ENCODE measurements at regions not wholly inside any gene's neighbourhood (a gene's known extent, or its start where the extent isn't known, plus 50 kb on each side); places are given as distances from the start of the nearest gene placed in this dataset.

DNA sequence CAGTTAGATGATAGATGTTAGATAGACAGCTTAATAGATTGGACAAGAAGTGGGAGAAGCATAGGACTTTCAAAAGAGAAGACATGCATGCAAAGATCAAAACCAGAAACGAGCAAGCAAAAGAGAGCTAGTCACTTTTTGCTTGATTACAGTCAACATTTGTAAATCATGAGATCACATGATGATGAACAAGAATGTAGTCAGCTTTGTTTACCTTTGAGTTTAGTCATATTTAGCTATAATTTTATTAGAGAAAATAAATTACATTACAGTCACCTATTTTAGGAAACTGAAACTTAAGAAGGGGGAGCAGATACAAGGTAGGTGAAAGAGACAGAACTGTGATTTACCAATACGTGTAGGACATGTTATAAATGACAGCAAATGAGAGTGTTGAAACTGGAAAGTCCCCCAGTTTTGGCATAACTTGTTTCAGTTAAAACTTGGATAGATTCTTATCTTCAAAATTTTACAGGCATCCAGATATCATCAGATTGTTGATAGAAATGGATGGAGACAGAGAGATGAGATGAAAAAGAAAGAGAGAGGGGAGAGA lies 1083.1 kb upstream of the PCDH10 start:
- H3K4me3 ChIP-seq (ENCODE audit: low read length) = no peak overlapping the region
- TF ChIP-seq MXI1 (conservative IDR thresholded peaks at IDR 0.05; ENCODE audit: poor library complexity, severe bottlenecking) (no peak), RAD21 (conservative IDR thresholded peaks at IDR 0.05) (no peak), TAF1 (IDR thresholded peaks at IDR 0.05; ENCODE audit: low read depth) (no peak), EP300 (conservative IDR thresholded peaks at IDR 0.05; ENCODE audit: poor library complexity, severe bottlenecking) (no peak), POLR2AphosphoS5 (IDR thresholded peaks at IDR 0.05) (no peak), SMC3 (conservative IDR thresholded peaks at IDR 0.05; ENCODE audit: poor library complexity) (no peak), EZH2 (IDR thresholded peaks at IDR 0.05; ENCODE audit: borderline replicate concordance, insufficient read depth, low read length, poor library complexity, severe bottlenecking) (no peak)
- TF ChIP-seq, protein P1, sequence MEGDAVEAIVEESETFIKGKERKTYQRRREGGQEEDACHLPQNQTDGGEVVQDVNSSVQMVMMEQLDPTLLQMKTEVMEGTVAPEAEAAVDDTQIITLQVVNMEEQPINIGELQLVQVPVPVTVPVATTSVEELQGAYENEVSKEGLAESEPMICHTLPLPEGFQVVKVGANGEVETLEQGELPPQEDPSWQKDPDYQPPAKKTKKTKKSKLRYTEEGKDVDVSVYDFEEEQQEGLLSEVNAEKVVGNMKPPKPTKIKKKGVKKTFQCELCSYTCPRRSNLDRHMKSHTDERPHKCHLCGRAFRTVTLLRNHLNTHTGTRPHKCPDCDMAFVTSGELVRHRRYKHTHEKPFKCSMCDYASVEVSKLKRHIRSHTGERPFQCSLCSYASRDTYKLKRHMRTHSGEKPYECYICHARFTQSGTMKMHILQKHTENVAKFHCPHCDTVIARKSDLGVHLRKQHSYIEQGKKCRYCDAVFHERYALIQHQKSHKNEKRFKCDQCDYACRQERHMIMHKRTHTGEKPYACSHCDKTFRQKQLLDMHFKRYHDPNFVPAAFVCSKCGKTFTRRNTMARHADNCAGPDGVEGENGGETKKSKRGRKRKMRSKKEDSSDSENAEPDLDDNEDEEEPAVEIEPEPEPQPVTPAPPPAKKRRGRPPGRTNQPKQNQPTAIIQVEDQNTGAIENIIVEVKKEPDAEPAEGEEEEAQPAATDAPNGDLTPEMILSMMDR (IDR thresholded peaks at IDR 0.05; ENCODE audit: poor library complexity, severe bottlenecking) = no peak
- TF ChIP-seq, protein P2, sequence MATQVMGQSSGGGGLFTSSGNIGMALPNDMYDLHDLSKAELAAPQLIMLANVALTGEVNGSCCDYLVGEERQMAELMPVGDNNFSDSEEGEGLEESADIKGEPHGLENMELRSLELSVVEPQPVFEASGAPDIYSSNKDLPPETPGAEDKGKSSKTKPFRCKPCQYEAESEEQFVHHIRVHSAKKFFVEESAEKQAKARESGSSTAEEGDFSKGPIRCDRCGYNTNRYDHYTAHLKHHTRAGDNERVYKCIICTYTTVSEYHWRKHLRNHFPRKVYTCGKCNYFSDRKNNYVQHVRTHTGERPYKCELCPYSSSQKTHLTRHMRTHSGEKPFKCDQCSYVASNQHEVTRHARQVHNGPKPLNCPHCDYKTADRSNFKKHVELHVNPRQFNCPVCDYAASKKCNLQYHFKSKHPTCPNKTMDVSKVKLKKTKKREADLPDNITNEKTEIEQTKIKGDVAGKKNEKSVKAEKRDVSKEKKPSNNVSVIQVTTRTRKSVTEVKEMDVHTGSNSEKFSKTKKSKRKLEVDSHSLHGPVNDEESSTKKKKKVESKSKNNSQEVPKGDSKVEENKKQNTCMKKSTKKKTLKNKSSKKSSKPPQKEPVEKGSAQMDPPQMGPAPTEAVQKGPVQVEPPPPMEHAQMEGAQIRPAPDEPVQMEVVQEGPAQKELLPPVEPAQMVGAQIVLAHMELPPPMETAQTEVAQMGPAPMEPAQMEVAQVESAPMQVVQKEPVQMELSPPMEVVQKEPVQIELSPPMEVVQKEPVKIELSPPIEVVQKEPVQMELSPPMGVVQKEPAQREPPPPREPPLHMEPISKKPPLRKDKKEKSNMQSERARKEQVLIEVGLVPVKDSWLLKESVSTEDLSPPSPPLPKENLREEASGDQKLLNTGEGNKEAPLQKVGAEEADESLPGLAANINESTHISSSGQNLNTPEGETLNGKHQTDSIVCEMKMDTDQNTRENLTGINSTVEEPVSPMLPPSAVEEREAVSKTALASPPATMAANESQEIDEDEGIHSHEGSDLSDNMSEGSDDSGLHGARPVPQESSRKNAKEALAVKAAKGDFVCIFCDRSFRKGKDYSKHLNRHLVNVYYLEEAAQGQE (IDR thresholded peaks at IDR 0.05; ENCODE audit: borderline replicate concordance) = no peak
- no peaks in the 10 kb centered on the region for H3K79me2 ChIP-seq (replicated peaks; ENCODE audit: insufficient read depth, low read length)
- no peaks in the 10 kb centered on the region for H3F3A ChIP-seq (ENCODE audit: insufficient read depth, low read length, poor library complexity, severe bottlenecking)
- H3K9ac ChIP-seq (ENCODE audit: low read length) = no peak overlapping the region
- H2AFZ ChIP-seq (ENCODE audit: low read depth, low read length) = no peak overlapping the region
- no peaks in the 10 kb centered on the region for H4K20me1 ChIP-seq (ENCODE audit: insufficient read depth)
- no peaks in the 10 kb centered on the region for H3K27me3 ChIP-seq (ENCODE audit: insufficient read depth, low read depth, low read length)
- H3K36me3 ChIP-seq (ENCODE audit: insufficient read depth, low read length) = no peaks in the 10 kb centered on the region
- H3K4me2 ChIP-seq (ENCODE audit: low read length) = no peak overlapping the region
- no peaks in the 10 kb centered on the region for H3K9me2 ChIP-seq (ENCODE audit: insufficient read depth, low read length)
- no peaks in the 10 kb centered on the region for H3K9me3 ChIP-seq (ENCODE audit: low read length)
- H3K27ac ChIP-seq (ENCODE audit: low read length) = no peak overlapping the region

DNA sequence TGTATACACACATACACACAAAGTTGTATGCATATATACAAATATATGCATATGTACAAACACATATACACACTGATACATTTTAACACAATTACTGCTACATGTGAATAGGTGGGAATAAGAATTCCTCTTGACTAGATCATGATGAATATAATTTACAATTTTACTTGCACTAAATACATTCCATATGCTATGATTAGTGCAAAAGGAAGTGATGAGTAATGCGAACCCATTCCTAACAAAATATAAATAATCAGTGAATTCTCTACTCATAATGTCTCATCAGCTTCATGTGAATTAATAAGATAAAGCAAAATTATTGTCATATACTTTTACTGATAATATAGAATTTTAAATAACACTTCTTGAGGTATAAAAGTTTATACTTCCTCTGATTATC lies 1077.3 kb upstream of the PCDH10 start:
- Histone ChIP-seq H2AFZ (ENCODE audit: low read depth, low read length) (no peak overlapping the region), H3K4me2 (ENCODE audit: low read length) (no peak overlapping the region), H3K27ac (ENCODE audit: low read length) (no peak overlapping the region), H3K4me3 (ENCODE audit: low read length) (no peak overlapping the region), H3K9me2 (ENCODE audit: insufficient read depth, low read length) (no peaks in the 10 kb centered on the region), H3K9ac (ENCODE audit: low read length) (no peak overlapping the region), H3K79me2 (replicated peaks; ENCODE audit: insufficient read depth, low read length) (no peaks in the 10 kb centered on the region), H3K9me3 (ENCODE audit: low read length) (no peaks in the 10 kb centered on the region), H3F3A (ENCODE audit: insufficient read depth, low read length, poor library complexity, severe bottlenecking) (no peaks in the 10 kb centered on the region), H3K36me3 (ENCODE audit: insufficient read depth, low read length) (no peaks in the 10 kb centered on the region), H4K20me1 (ENCODE audit: insufficient read depth) (no peaks in the 10 kb centered on the region), H3K27me3 (ENCODE audit: insufficient read depth, low read depth, low read length) (no peaks in the 10 kb centered on the region)
- no peak for TF ChIP-seq EP300 (conservative IDR thresholded peaks at IDR 0.05; ENCODE audit: poor library complexity, severe bottlenecking)
- TF ChIP-seq TAF1 (IDR thresholded peaks at IDR 0.05; ENCODE audit: low read depth) = no peak
- no peak for TF ChIP-seq SMC3 (conservative IDR thresholded peaks at IDR 0.05; ENCODE audit: poor library complexity)
